CD4-positive, alpha-beta T cell treated with Interleukin-1 beta for 1 hour (primary cell): ENCODE measurements at regions not wholly inside any gene's neighbourhood (a gene's known extent, or its start where the extent isn't known, plus 50 kb on each side); places are given as distances from the start of the nearest gene placed in this dataset.

Source experiments
- DNase-seq, 2 donors: peaks; one replicate each; pipeline ENCODE4 v3.0.0-alpha.2; 2020 to 2022

GRCh38 chr2:67986258-67986657, 76.5 kb downstream of the C1D start:
- no peak for DNase-seq
